Liver (tissue), 3 donors: ENCODE measurements at regions not wholly inside any gene's neighbourhood (a gene's known extent, or its start where the extent isn't known, plus 50 kb on each side); places are given as distances from the start of the nearest gene placed in this dataset.

Source experiments
- EGR1 ChIP-seq, 2 donors: IDR thresholded peaks; 2 replicates each; pipeline ENCODE4 v1.6.1; 2016 to 2018; ENCODE audit warnings: antibody characterized with exemption in 2 of 2, low read depth in 2 of 2
- FOXA2 ChIP-seq: IDR thresholded peaks from 2 replicates; pipeline ENCODE4 v1.6.1; 2016; ENCODE audit warnings: antibody characterized with exemption
- GABPA ChIP-seq, 2 donors: IDR thresholded peaks in 1 of 2; conservative IDR thresholded peaks in 1 of 2; 2 replicates each; pipeline ENCODE4 v1.6.1; 2016; ENCODE audit warnings: antibody characterized with exemption in 2 of 2, mild to moderate bottlenecking in 1 of 2, moderate library complexity in 1 of 2
- HNF4G ChIP-seq: IDR thresholded peaks from 2 replicates; pipeline ENCODE4 v1.6.1; 2016; ENCODE audit warnings: antibody characterized with exemption
- JUND ChIP-seq, 2 donors: IDR thresholded peaks; 2 replicates each; pipeline ENCODE4 v1.6.1; 2016; ENCODE audit warnings: antibody characterized with exemption in 2 of 2
- NR2F2 ChIP-seq: IDR thresholded peaks from 2 replicates; pipeline ENCODE4 v1.6.1; 2016; ENCODE audit warnings: antibody characterized with exemption
- RAD21 ChIP-seq, 2 donors: IDR thresholded peaks; 2 replicates each; pipeline ENCODE4 v1.6.1; 2016; ENCODE audit warnings: antibody characterized with exemption in 2 of 2, mild to moderate bottlenecking in 2 of 2
- SP1 ChIP-seq: IDR thresholded peaks from 2 replicates; pipeline ENCODE4 v1.6.1; 2018; ENCODE audit warnings: antibody characterized with exemption, mild to moderate bottlenecking
- TAF1 ChIP-seq: conservative IDR thresholded peaks from 2 replicates; pipeline ENCODE4 v1.6.1; 2016; ENCODE audit warnings: antibody characterized with exemption, mild to moderate bottlenecking
- YY1 ChIP-seq: IDR thresholded peaks from 2 replicates; pipeline ENCODE4 v1.6.1; 2016; ENCODE audit warnings: antibody characterized with exemption, mild to moderate bottlenecking
- TF ChIP-seq, protein P1 (sequence below): fragments of 150-350 bp; IDR thresholded peaks from 2 replicates; pipeline ENCODE4 v1.5.1; 2017; ENCODE audit warnings: improper control_type of control experiment, low read depth, low read length; ENCODE audit not compliant: missing input control
- TF ChIP-seq, protein P2 (sequence below): IDR thresholded peaks from 2 replicates; pipeline ENCODE4 v1.6.1; 2016; ENCODE audit warnings: antibody characterized with exemption, mild to moderate bottlenecking
- TF ChIP-seq, protein P3 (sequence below): IDR thresholded peaks from 2 replicates; pipeline ENCODE4 v1.6.1; 2016; ENCODE audit warnings: antibody characterized with exemption
- TF ChIP-seq, protein P4 (sequence below): IDR thresholded peaks from 2 replicates; pipeline ENCODE4 v1.6.1; 2016; ENCODE audit warnings: antibody characterized with exemption
- donor health status: healthy.
- donor health status: healthy.

DNA sequence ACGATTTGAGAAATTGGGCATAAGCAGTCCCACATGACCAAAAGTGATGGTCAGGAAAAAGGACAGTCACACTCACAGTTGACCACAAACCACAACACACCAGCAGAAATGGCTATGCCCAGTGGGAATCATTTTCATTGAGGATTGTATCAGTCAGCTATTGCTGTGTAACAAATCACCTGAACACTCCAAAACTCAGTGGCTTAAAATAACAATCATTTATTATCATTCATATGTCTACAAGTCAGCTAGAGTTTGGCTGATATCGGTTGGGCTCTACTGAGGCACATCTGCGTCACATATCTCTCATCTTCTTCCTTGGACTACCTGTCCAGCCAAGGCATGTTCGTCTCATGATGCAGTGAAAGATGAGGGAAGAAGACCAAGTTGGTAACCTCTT is 93.3 kb downstream of the CMC2 start:
- TF ChIP-seq, protein P1, sequence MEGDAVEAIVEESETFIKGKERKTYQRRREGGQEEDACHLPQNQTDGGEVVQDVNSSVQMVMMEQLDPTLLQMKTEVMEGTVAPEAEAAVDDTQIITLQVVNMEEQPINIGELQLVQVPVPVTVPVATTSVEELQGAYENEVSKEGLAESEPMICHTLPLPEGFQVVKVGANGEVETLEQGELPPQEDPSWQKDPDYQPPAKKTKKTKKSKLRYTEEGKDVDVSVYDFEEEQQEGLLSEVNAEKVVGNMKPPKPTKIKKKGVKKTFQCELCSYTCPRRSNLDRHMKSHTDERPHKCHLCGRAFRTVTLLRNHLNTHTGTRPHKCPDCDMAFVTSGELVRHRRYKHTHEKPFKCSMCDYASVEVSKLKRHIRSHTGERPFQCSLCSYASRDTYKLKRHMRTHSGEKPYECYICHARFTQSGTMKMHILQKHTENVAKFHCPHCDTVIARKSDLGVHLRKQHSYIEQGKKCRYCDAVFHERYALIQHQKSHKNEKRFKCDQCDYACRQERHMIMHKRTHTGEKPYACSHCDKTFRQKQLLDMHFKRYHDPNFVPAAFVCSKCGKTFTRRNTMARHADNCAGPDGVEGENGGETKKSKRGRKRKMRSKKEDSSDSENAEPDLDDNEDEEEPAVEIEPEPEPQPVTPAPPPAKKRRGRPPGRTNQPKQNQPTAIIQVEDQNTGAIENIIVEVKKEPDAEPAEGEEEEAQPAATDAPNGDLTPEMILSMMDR = no peak
- TF ChIP-seq JUND (IDR thresholded peaks at IDR 0.05) (no peak), RAD21 (IDR thresholded peaks at IDR 0.05) (no peak), TAF1 (no peak), GABPA (IDR thresholded peaks at IDR 0.05 in 1 of 2, conservative IDR thresholded peaks at IDR 0.05 in 1 of 2) (no peak), SP1 (no peak), NR2F2 (no peak), HNF4G (no peak), EGR1 (IDR thresholded peaks at IDR 0.05; ENCODE audit: low read depth in 2 of 2) (no peak), FOXA2 (no peak), YY1 (no peak)
- TF ChIP-seq, protein P2, sequence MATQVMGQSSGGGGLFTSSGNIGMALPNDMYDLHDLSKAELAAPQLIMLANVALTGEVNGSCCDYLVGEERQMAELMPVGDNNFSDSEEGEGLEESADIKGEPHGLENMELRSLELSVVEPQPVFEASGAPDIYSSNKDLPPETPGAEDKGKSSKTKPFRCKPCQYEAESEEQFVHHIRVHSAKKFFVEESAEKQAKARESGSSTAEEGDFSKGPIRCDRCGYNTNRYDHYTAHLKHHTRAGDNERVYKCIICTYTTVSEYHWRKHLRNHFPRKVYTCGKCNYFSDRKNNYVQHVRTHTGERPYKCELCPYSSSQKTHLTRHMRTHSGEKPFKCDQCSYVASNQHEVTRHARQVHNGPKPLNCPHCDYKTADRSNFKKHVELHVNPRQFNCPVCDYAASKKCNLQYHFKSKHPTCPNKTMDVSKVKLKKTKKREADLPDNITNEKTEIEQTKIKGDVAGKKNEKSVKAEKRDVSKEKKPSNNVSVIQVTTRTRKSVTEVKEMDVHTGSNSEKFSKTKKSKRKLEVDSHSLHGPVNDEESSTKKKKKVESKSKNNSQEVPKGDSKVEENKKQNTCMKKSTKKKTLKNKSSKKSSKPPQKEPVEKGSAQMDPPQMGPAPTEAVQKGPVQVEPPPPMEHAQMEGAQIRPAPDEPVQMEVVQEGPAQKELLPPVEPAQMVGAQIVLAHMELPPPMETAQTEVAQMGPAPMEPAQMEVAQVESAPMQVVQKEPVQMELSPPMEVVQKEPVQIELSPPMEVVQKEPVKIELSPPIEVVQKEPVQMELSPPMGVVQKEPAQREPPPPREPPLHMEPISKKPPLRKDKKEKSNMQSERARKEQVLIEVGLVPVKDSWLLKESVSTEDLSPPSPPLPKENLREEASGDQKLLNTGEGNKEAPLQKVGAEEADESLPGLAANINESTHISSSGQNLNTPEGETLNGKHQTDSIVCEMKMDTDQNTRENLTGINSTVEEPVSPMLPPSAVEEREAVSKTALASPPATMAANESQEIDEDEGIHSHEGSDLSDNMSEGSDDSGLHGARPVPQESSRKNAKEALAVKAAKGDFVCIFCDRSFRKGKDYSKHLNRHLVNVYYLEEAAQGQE = no peak
- TF ChIP-seq, protein P3, sequence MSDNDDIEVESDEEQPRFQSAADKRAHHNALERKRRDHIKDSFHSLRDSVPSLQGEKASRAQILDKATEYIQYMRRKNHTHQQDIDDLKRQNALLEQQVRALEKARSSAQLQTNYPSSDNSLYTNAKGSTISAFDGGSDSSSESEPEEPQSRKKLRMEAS = no peak
- TF ChIP-seq, protein P4, sequence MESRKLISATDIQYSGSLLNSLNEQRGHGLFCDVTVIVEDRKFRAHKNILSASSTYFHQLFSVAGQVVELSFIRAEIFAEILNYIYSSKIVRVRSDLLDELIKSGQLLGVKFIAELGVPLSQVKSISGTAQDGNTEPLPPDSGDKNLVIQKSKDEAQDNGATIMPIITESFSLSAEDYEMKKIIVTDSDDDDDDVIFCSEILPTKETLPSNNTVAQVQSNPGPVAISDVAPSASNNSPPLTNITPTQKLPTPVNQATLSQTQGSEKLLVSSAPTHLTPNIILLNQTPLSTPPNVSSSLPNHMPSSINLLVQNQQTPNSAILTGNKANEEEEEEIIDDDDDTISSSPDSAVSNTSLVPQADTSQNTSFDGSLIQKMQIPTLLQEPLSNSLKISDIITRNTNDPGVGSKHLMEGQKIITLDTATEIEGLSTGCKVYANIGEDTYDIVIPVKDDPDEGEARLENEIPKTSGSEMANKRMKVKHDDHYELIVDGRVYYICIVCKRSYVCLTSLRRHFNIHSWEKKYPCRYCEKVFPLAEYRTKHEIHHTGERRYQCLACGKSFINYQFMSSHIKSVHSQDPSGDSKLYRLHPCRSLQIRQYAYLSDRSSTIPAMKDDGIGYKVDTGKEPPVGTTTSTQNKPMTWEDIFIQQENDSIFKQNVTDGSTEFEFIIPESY = no peak
